NCI-H1417 (cell line): ENCODE measurements at regions not wholly inside any gene's neighbourhood (a gene's known extent, or its start where the extent isn't known, plus 50 kb on each side); places are given as distances from the start of the nearest gene placed in this dataset.
"Not testable (repeated sequence)": the region's sequence is repeated elsewhere in the genome, so short reads cannot be mapped to it uniquely, and the experiment has no call there.

ENCODE experiments used
- DNase-seq, 3 experiments: peaks; one replicate each; lab custom pipeline; 2025; lab: John Stamatoyannopoulos, UW

DNA sequence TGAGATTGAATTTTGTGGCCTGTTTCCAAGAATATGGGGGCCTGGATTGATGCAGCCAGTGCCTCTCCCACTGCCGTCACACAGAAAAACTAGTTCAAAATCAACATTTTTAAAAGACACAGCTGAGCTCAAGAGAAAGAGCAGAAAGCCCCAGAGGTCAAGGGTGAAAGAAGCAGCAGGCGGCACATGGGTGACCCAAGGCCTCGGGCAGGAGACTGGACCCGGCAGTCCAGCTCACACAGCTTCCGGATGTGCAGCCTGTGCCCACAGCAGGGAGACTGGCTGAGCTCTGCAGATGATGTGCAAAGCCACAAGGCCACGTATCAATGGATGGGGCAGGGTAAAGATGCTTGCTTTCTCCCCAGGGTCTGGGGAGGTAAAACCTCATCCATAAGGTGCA, 50.4 kb upstream of the RNF32 start:
- DNase-seq = no peak

DNA sequence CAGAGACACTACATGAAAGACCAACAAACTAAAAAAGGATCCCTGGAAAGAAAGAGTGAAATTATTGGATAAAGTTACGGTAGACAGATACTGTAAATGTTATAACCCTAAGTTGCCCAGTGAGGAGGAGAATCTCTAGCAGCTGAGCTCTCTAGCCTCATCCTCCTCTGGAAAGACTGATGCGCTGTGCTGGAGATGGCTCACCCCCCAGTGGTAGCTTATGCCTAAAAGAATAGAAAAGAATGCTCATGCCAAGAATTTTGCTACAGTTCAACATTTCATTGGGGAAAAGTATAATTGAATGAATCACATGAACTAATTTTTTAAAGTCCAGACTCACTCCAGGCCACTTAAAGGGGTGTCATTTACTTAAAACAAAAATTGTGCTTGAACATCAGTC, 50.8 kb upstream of the RNF32 start:
- DNase-seq = no peak

DNA sequence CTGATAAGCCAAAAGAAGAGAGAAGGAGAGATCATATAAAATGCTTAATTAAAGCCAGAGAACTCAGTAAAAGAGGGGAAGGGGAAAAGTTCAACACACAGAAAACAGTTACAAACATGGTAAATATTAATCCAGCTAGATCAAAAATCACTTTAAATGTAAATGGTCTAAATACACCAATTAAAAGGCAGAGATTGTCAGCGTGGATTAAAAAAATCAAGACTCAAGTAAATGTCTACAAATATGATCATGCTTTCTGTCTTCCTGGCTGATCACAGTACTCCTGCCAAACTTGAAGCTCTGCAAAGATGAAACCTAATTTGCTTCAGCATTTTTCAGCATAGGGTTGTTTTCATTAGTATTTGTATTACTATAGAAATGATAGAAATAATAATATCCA, 54.6 kb upstream of the RNF32 start:
- no peak for DNase-seq

DNA sequence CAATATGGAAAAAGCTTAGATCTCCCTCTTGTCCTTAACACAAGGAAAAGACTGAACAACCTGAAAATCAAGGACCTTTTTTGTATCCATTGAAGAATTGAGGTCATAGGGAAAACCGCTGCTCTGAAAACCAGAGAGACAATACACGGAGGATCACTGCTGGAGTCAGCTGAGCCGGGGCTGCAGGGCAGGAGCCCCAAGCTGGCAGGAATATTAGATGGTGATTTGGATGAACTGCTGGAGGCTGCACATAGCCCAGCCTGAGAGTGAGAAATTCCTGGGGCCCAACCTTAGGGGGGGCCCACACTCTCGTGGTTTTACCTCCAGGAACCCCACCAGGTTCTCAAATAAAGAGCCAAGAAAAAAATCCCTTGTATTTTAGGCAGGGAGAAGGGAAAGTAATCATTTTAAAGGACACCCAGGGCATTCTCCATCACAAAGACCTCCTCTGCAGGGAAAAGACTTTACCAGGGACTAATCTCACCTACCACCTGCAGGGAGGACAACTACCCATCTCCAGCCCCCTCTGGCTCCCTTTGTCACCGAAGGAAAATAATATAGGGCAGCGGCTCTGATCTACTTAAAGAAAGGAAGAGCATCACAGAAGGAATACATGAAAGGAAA, 55.4 kb upstream of the RNF32 start:
- DNase-seq = no peak

DNA sequence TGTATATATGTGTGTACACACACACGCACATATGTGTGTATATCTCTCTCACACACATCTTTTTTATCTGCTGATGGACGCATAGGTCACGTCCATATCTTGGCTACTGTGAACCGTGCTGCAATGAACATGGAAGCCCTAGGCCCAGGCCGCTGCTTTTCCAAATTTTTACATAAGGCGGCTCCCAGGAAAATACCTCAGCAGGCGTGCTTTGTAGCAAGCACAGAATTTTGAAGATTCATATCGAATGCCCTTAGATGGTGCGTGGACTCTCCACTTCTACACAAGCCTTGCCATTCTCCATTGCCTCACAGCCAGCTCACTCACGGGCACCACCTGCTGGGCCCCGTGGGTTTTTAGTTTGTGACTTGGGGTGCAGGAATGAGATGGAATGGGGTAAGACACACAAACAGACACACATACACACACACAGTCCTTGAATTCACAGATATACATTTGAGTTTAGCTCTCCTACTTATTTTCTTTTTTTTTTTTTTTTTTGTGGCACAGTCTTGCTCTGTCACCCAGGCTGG, 57.9 kb upstream of the RNF32 start:
- DNase-seq = no peak

DNA sequence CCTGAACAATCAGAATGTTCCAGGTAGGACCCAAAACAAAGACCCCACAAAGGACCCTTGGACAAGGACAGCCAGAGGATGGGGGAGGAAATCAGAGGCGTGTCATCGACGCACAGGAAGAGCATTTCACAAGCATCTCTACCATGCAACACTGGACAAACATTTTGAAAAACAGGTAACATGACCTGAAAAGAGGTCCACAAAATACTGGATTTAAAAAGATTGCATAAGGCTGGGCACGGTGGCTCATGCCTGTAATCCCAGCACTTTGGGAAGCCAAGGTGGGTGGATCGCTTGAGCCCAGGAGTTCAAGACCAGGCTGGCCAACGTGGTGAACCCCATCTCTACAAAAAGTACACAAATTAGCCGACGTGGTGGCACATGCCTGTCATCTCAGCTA, 60.5 kb upstream of the RNF32 start:
- no peak for DNase-seq

DNA sequence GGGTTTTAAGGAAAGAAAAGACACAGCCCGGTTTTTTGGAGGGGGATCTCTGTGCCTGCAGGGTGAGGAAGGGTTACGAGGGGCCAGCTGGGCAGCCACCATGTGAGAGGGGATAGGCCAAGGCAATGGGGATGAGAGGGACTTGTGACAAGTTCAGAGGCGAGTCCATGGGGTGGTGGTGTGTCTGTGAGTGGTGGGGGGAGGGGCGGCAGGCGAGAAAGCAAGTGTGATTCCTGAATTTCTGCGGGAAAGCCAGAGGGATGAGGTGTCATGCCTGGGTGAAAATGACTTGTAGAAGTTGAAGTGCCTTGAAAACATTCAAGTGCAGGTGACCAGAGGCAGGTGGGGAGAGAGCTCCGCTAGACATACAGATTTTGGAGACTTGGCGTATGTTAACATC, 61.0 kb upstream of the RNF32 start:
- peak in 1 of 3 experiments; percentile 20 for DNase-seq

DNA sequence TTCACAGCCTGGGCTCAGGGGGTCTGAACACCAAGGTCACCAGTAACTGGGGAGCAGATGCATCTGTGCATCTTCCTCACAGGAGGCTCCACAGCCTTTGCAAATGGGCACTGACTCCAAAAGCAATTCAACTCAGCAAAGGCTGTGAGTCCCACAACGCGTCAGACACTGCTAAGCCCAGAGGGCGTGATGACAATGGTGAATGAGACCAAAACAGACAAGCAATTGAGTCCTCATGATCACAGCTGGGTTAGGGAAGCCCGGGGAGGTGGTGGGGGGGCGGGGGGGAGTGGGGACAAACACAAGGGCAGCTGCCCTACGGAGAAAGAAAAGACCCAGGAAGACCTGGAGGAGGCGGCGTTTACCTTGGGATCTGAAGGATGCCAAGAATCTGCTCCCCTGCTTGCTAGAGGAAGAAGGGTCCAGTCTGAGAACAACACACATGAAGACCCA, 61.6 kb upstream of the RNF32 start:
- DNase-seq = peak in 1 of 3 experiments; percentile 26

DNA sequence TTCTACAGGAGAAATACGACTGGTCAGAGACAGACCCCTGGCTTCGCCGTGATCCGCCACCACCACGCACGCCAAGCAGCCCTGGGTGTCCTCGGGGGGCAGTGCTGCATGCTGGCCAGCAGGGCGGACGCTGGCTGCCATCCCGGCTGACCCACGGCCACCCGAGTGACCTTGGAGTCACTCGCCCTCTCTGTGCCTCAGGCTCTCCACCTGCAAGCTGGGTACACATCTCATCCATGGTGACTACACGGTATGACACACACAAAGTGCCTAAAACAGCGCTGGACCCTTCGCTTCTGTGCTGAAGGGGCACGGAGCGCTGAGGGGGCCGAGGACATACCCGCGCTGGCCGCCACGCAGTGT, 62.0 kb upstream of the RNF32 start:
- no peak for DNase-seq

DNA sequence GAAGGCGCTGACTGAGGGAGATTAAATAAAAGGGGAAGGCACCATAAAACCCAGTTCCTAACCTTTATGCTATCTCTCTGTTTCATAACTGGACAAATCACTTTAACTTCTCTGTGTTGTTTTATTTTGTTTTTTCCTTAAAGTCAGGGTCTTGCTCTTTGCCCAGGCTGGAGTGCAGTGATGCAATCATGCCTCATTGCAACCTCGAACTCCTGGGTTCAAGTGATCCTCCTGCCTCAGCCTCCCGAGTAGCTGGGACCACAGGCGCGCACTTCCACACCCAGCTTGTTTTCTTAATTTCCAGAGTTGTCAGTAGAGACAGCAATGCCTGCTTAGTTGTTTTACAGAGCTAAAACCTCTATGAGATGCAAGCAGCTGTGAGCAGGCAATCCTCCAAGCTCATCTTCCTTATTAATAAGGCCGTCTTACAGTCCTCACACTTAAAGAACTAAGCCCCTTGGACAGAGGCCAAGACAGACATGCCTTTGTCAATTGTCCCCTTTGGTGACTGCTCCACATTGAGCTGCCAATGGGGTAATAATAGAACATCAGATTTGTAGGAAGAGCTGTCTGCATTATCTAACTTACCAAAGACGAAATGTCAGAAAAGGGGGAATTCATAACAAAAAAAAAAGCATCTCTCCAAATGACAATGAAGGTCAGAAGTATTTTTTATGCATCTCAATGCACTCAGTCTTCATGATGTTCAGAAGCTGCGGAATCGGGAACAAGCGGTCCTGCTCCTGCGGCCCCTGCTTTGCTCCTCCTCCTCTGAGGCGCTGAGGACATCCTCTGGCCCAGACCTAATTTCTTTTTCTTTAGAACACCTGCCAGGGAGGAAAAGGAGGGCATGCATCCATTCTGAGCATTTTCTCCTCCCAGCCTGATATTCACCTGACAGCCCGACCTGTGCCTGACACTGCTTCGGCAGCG, 62.7 kb upstream of the RNF32 start:
- no peak for DNase-seq

DNA sequence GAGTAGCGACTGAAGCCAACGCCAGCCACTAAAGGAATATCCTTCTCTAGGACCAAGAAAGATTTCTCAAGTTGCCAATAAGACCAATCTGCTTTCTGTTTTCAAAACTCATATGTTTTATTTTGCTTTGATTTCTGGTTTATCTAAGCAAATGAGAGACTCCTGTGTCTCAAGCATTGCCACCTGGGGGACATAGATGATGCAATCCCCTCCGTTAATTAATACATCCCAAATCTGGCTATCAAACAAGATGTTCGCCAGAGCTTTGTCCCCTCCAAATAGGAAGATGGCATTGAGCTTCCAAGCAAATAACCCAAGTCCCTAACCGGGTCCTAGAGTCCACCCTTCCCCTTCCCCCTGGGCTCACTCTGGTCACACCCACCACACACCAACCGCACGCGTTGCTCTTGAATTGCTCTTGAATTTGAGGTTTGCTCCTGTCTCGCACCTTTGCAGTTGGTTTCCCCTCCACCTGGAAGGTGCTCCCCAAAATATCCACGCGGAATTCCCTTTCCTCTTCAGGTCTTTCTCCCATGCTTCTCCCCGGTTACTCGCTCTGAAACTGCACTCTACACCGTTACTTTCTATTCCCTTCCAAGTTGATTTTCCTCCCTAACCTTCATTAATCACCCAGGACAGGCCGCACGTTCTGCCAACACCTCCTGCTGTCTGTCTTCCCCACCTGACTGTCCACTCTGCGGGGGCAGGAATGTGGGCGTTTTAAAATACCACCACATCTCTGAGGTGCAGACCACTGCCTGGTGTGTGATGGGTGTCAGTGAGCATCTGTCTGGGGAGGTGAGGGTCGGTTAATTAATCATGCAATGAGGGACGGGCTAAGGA, 64.1 kb upstream of the RNF32 start:
- DNase-seq = no peak

DNA sequence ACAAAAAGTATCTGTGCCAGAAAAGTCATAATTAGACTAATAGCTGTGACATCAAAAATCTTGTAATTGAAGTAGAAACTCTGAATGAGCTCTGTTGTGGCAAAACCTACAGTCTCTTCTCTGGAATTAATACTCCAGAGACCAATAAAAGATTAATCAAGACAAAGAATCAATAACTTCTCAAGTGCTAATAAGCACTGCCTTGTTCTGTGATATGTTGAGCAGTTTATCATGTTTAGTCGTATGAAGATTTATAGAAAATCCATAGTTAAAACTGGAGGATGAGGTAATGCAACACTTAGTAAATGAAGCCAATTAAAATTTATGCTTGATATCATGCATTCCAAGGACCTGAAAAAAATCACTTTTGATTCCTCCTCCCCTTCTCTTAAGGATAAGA, 72.3 kb upstream of the RNF32 start:
- DNase-seq = no peak

DNA sequence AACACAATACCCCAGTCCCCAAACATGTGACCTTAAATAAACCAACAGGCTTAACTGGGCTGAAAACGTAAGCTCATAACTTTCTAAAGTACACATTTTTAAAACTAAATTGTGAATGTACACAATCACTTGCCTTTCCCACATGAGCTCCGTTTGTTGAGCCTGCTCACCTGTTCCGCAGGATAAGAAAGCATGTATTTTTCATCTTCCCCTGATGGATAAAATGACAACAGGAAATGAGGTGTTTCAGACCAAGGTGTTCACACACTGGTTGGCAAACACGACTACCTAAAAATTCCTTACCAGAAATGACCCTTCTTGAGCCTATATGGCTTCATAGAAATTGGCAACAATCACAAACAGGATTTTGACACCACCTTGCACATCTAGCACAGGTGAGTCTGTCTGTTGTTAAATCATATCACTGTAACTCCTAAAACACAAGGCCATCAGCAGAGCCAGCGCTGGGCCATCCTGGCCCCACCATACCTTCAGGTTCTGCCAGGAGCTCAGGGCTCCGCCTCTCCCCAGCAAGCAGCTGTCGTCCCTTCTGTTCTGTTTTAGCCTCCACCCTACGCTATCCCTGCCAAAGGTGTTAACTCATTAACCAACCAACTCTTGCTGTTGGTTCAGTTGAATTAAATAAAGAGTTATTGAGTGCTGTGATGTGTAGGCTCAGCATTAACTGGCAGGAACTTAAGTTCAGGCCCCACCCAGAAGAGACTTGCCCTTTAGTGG, 73.6 kb upstream of the RNF32 start:
- DNase-seq = no peak

DNA sequence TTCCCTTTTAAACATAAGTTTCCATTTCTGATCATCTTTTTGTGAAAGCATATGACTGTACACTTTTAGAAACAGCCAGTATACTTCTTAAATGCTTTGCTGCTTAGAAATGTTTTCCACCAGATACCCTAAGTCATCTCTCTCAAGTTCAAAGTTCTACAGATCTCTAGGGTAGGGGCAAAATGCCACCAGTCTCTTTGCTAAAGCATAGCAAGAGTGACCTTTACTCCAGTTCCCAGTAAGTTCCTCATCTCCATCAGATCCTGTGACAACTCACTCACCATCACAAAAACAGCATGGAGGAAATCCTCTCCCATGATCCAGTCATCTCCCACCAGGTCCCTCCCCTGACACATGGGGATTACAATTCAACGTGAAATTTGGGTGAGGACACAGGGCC, 75.6 kb upstream of the RNF32 start:
- not testable (repeated sequence) for DNase-seq

DNA sequence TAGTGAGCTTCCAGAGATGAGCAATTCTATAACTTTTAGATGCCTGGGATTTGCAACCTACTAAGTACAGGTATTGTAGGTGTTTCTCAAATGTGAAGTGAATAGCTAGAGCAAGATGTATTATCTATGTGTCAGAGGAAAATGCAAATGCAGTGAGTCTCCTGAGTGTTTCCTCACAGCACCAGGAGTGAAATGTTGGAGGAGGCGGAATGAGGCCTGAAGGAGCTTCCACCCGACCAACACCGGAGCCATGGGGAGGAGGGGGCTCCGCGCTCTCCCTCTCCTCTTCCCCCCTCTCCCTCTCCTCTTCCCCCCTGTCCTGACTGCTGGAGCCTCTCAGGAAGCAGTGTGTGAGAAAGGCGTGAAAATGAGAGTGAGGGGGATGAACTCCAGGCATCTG, 79.9 kb upstream of the RNF32 start:
- DNase-seq = no peak

DNA sequence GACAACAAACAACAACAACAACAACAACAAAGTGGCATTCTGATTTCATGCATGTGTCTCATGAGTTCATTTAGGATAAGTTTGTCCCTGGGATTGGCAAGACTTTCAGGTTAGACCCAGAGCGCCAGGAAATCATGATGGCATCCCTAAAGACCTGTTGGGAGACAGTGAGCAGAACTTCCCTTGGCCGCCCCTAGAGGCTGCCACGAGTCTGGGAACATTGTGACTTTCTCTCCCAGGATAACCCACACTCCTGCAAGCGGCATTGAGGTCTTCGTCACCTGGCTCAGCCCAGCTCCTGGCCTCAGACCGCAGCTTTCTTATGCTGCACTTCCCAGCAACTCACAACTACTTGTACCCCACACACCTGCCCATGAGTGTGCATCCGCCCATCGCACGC, 80.5 kb upstream of the RNF32 start:
- peak in 1 of 3 experiments; percentile 24 for DNase-seq

DNA sequence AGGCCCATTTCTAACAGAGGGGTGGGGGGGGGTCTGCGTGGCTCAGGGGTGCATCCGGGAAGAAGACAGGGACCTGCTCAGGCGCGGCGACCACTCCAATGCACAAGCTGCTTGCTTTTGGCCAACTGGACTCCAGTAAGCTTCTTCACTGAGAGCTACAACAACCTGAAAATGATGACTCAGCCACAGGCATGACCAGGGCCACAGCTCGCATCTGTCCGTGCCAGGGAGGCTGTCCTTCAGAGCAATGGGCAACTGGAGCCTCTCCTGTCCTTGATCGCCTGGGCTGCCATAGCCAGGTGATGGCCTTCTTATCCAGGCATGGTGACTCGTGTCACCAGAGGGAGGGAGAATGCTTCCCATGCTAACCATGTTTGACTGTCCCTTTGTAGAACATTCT, 81.6 kb upstream of the RNF32 start:
- no peak for DNase-seq

DNA sequence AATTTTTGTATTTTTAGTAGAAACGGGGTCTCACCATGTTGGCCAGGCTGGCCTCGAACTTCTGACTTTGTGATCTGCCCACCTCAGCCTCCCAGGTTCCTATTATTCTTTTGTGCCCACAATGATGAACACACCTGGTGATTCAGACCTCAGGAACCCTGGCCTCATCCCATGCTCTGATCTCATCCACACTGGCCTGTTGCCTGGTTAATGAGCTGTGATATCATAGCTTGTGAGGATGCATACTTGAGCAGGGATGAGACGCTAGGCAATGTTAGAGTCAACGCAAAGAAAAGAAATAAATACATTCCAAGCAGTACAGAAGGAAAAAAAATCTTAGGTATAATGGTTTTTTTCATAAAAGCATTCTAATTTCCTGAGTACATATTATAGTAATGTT, 82.4 kb upstream of the RNF32 start:
- no peak for DNase-seq

DNA sequence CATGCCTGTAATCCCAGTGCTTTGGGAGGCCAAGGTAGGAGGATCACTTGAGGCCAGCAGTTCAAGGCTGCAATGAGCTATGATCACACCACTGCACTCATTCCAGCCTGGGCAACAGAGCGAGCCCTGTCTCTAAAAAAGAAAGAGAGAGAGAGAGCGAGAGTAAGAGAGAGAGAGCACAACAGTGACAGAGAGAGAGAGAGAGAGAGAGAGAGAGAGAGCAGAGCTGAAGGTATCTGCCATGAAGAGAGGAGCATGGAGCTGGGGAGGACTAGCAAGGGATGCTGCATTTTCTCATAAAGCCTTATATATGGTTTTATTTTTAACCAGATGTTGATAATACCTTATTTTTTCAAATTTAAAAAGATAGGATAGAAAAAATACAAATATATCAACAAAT, 84.5 kb upstream of the RNF32 start:
- no peak for DNase-seq

DNA sequence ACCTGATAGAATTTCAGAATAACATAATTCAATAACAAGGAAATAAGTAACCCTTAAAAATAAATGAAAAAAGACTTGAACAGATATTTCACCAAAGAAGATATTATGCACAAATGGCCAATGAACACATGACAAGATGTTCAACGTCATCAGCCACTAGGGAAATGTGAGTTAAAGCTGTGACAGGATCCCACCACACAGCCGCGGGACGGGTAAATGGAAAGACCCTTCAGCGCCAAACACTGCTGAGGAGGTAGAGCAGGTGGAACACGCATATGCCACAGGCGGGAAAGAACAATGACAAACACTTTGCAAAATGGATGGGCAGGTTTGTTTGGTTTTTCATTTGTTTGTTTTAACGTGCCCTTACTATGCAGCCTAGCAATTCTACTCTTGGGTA, 86.1 kb upstream of the RNF32 start:
- DNase-seq = peak in 2 of 3 experiments; percentile 77 to 96

DNA sequence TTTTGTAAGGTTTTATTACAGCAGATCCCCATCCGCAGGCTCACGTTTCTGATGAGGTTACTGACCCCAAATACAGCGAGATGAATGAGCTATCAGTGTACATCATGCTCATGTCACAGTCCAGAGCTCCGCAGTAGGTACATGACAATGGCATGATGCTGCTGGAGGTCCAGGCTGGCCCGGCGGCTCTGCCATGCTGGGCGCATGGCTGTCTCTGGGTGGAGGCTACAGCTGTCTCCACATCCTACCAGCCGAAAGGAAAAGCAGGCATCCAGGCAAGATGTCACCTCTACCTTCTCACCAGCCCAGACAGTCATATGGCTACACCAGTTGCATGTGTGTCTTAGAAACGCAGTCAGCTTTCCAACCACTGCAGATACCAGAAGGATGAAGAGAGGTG, 90.9 kb upstream of the RNF32 start:
- DNase-seq = no peak
